GM13976 (cell line): ENCODE measurements at regions not wholly inside any gene's neighbourhood (a gene's known extent, or its start where the extent isn't known, plus 50 kb on each side); places are given as distances from the start of the nearest gene placed in this dataset.
A peak's percentile ranks its signal among the peaks of the same experiment; 100 is the strongest.

Experiments
- DNase-seq: peaks from one replicate; pipeline ENCODE4 v3.0.0; 2012; ENCODE audit warnings: low spot score
- in situ Hi-C: fragments of 300-500 bp; cut with MboI; formaldehyde crosslinking; loops from one replicate; pipeline ENCODE4 v1.12.0; 2022; ENCODE audit warnings: low sequenced_read_pairs, mixed read lengths, inconsistent platforms; ENCODE audit not compliant: unreplicated experiment
- TF ChIP-seq, protein P1 (sequence below): IDR thresholded peaks from 2 replicates; pipeline ENCODE4 v1.5.1; 2012; ENCODE audit warnings: borderline replicate concordance, mild to moderate bottlenecking; ENCODE audit not compliant: insufficient read depth; ENCODE audit errors: extremely low read depth, missing control alignments, control extremely low read depth

DNA sequence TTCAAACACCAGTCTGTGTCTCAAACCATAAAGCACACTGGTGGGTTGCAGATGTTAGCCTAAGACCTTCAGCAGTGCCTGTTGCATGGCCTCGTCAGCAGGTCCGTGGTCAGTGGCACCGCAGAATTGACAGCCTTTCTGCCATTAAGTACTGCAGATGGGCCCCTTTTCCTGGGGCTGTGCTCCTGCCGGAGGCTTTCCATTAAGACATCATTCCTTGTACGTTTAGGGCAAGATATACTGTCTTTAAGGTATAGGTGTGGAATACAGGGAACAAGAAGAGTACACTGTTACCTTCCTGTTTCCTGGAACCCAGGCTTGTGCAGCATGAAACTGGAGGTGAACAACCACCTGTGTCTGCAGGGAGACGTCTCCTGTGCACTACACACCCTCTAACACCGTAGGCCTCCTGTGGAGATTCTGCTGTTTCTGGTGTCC is 67.9 kb upstream of the WDR1 start:
- in situ Hi-C loops = no loop called here
- DNase-seq = no peak
- TF ChIP-seq, protein P1, sequence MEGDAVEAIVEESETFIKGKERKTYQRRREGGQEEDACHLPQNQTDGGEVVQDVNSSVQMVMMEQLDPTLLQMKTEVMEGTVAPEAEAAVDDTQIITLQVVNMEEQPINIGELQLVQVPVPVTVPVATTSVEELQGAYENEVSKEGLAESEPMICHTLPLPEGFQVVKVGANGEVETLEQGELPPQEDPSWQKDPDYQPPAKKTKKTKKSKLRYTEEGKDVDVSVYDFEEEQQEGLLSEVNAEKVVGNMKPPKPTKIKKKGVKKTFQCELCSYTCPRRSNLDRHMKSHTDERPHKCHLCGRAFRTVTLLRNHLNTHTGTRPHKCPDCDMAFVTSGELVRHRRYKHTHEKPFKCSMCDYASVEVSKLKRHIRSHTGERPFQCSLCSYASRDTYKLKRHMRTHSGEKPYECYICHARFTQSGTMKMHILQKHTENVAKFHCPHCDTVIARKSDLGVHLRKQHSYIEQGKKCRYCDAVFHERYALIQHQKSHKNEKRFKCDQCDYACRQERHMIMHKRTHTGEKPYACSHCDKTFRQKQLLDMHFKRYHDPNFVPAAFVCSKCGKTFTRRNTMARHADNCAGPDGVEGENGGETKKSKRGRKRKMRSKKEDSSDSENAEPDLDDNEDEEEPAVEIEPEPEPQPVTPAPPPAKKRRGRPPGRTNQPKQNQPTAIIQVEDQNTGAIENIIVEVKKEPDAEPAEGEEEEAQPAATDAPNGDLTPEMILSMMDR = no peak

- no peak for DNase-seq
- in situ Hi-C loops = no loop called here
- TF ChIP-seq, protein P1 = no peak
Measured at GRCh38 chr4:10184041-10184440, 67.4 kb upstream of the WDR1 start.

DNA sequence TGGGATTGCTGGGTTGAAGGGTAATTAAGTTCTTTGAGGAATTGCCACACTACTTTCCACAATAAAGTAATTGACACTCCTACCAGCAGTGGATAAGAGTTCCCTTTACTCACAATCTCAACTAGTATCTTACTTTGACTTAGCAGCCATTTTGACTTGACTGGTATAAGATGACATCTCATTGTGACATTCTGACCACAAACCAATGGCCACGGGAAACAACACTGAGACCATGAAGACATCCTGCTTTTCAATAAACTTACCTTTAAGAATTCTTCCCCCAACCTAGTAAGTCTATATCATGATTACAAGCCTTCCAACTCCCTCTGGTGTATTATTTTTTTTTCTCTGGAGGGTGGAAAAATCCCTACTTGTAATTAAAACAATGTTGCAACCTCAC is 66.9 kb upstream of the WDR1 start:
- TF ChIP-seq, protein P1 = no peak

DNA sequence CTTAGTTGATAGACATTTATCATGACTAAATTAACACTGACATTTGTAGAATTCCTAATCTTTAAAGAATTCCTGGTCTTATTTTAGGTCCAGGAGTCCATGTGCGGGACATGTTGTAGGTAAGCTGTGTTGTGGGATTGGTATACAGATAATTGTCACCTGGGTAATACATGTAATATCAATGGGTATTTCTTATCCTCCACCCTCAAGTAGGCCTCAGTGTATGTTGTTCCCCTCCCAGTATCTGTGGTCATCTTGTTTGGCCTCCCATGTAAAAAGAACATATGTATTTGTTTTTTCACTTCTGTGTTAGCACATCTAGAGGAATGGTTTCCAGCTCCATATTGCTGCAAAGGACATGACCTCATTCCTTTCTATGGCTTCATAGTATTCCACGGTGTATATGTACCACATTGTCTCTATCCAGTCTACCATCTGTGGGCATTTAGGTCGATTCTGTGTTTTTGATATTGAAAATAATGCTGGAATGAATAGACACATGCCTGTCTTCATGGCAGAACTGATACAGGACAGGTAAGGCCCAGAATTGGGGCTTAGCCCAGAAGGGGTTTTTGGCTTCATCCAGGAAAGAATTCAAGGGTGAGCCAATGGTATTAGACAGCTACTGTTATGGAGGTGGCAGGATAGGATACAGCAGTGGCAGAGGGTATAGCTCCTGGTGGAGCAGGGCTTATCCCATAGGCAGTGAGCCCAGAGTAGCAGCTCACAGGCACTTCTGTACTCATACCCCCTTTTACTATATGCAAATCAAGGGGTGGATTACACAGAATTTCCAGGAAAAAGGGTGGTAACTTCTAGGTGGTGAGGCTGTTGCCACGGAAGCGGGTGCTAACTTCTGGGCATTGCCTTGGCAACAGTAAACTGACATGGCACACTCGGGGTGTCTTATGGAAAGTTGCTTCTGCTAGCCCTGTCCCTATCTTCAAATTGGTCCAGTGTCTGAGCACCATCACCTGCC is 66.1 kb upstream of the WDR1 start:
- TF ChIP-seq, protein P1 = no peak
- in situ Hi-C loops = no loop called here
- DNase-seq = no peak

More for the DNA sequence above, 66.9 kb upstream of the WDR1 start:
- DNase-seq = no peak
- in situ Hi-C loops = no loop called here

DNA sequence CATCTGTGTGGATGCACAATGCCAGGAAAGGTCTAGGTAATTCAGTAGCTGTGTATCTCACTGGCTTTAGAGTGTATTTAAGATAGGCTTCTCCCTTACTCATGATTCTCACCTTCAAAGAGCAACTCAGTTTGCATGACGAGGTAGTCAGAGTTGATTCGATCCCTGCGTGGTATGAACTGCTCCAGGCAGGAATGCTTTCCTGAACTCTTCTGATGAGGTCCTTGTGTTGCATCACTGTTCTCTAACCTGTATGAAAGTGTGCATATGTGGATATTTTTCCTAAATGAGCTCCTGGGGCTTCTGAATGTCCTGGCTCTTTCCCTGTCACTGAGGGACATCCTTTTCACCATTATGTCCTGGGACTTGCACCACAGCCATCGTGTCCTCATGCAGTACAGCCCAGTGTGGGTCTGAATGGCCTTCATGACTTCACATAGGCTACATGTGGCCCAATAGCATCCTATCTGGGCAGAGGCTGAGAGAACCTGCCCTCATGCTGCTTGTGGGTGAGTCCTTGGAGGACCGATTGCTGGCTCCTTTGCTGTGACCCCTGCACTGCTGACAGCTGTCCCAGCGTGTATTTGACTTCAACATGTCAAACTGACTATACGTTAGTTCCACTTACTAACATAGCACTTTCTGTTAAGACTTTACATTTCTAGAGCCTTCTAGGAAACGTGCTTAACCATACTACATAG is 65.3 kb upstream of the WDR1 start:
- no peak for DNase-seq
- in situ Hi-C loops = no loop called here
- TF ChIP-seq, protein P1 = no peak

- peak; percentile 45 for DNase-seq
- TF ChIP-seq, protein P1 = no peak
- in situ Hi-C loops = no loop called here
Measured at GRCh38 chr4:10180927-10181744, 64.5 kb upstream of the WDR1 start.
